ENCODE measurements at regions not wholly inside any gene's neighbourhood (a gene's known extent, or its start where the extent isn't known, plus 50 kb on each side); places are given as distances from the start of the nearest gene placed in this dataset.

- TF ChIP-seq RAD21 (IDR thresholded peaks at IDR 0.05; ENCODE audit: low read length) (no peak), MEF2A (IDR thresholded peaks at IDR 0.05; ENCODE audit: borderline replicate concordance, low read depth) (no peak), SIN3A (IDR thresholded peaks at IDR 0.05; ENCODE audit: borderline replicate concordance, low read depth, low read length) (no peak), CTCF (IDR thresholded peaks at IDR 0.05) (no peak), FOXM1 (IDR thresholded peaks at IDR 0.05; ENCODE audit: low read depth) (no peak), JUND (IDR thresholded peaks at IDR 0.05) (no peak), SMC3 (IDR thresholded peaks at IDR 0.05; ENCODE audit: low read depth, low read length) (no peak), TEAD4 (IDR thresholded peaks at IDR 0.05; ENCODE audit: borderline replicate concordance, insufficient read depth) (no peak)
Observed at GRCh38 chr15:96253006-96253747, 77.3 kb upstream of the NR2F2 start.
